Psoas muscle (tissue), 7 donors: ENCODE measurements at regions not wholly inside any gene's neighbourhood (a gene's known extent, or its start where the extent isn't known, plus 50 kb on each side); places are given as distances from the start of the nearest gene placed in this dataset.

Experiments used
- ATAC-seq, 4 donors: fragments of 200-7000 bp; cut with Tn5 transposase; one replicate each; pipeline ENCODE4 v1.9.1; 2020; ENCODE audit warnings: moderate library complexity in 3 of 4, mild to moderate bottlenecking in 2 of 4
- DNase-seq, 2 donors: peaks; one replicate each; pipeline ENCODE4 v3.0.0-alpha.2; 2020
- H3K27ac ChIP-seq: fragments of 200-600 bp; one replicate; pipeline ENCODE4 v1.8.0; 2022
- H3K27me3 ChIP-seq, 3 donors: fragments of 200-600 bp in 1 of 3; one replicate each; pipeline versions ENCODE4 v1.6.1 to v1.8.0; 2013 to 2022; ENCODE audit warnings: low read length in 2 of 3, mild to moderate bottlenecking in 2 of 3, moderate library complexity in 1 of 3; ENCODE audit not compliant: insufficient read depth in 3 of 3
- H3K36me3 ChIP-seq, 2 donors: fragments of 200-600 bp in 1 of 2; one replicate each; pipeline versions ENCODE4 v1.6.1 to v1.8.0; 2013 to 2022; ENCODE audit warnings: low read depth in 1 of 2, mild to moderate bottlenecking in 1 of 2, moderate library complexity in 1 of 2; ENCODE audit not compliant: insufficient read depth in 1 of 2
- H3K4me1 ChIP-seq: fragments of 200-600 bp; one replicate; pipeline ENCODE4 v1.8.0; 2022
- H3K4me3 ChIP-seq: fragments of 200-600 bp; one replicate; pipeline ENCODE4 v1.8.0; 2022; ENCODE audit warnings: mild to moderate bottlenecking
- H3K9me3 ChIP-seq: fragments of 200-600 bp; one replicate; pipeline ENCODE4 v1.8.0; 2022
- CTCF ChIP-seq: fragments of 200-600 bp; IDR thresholded peaks from one replicate; pipeline ENCODE4 v1.8.0; 2022; ENCODE audit warnings: antibody characterized with exemption
- WGBS, 3 donors: extraction: QIAGEN DNeasy Blood & Tissue Kit; methylation state at CpG; one replicate each; pipeline versions ENCODE4 v1.1.6 to v1.1.7; 2013; 5-methylcytosine and 5-hydroxymethylcytosine counted together
- intact Hi-C, 2 donors: fragments of 100-400 bp; cut with DNase I; formaldehyde crosslinking; loops; one replicate each; pipeline versions ENCODE4 v1.11.0 to v1.14.2; 2022
- donor health status: healthy with polysubstance abuse.
- donor health status: DM: no; HTN: no; CAD: no; lungs with moderate emphysema.
- donor health status: Bipolar disorder and iron deficiency.
- donor health status: healthy.
- donor health status: DM: yes; HTN: yes; CAD: no.
- donor health status: DM: no; HTN: no; CAD: no.
- donor health status: DM: yes; HTN: yes; CAD: no.

GRCh38 chr6:165893431-165893830 lies 230.4 kb upstream of the PDE10A start:
- no peak for ATAC-seq
- intact Hi-C loops, result loop anchor here in 1 of 2 donors (5.0 kb wide), 1 partner anchor 209 kb away; no protein-coding TSS in a partner anchor
- H3K4me1 ChIP-seq, result no peaks in the 10 kb centered on the region
- TF ChIP-seq CTCF, result no peak
- H3K9me3 ChIP-seq, result no peaks in the 10 kb centered on the region
- DNase-seq, result no peak
- 85 to 93% (median 85%) methylated on average over 6 of the region's 6 CpGs for WGBS, 3 donors
- no peak overlapping the region for H3K4me3 ChIP-seq
- no peak overlapping the region for H3K27ac ChIP-seq
- H3K27me3 ChIP-seq, result no peaks in the 10 kb centered on the region
- H3K36me3 ChIP-seq, result no peaks in the 10 kb centered on the region

- WGBS, 3 donors, result 75 to 80% (median 78%) methylated on average over 5 of the region's 5 CpGs
- no peaks in the 10 kb centered on the region for H3K9me3 ChIP-seq
- H3K27me3 ChIP-seq, result no peaks in the 10 kb centered on the region
These were observed 228.3 kb upstream of the PDE10A start for GRCh38 chr6:165891320-165891719.

GRCh38 chr6:165890404-165890735 lies 227.3 kb upstream of the PDE10A start:
- H3K9me3 ChIP-seq, result no peaks in the 10 kb centered on the region
- TF ChIP-seq CTCF, result no peak
- no peak for ATAC-seq
- no peaks in the 10 kb centered on the region for H3K36me3 ChIP-seq
- no peak overlapping the region for H3K27ac ChIP-seq
- DNase-seq, result no peak
- H3K27me3 ChIP-seq, result no peaks in the 10 kb centered on the region
- 51 to 57% (median 55%) methylated on average over 9 of the region's 9 CpGs for WGBS, 3 donors
- no peak overlapping the region for H3K4me3 ChIP-seq
- intact Hi-C loops, result loop anchor here in 1 of 2 donors (5.0 kb wide), 1 partner anchor 212 kb away; no protein-coding TSS in a partner anchor
- H3K4me1 ChIP-seq, result no peaks in the 10 kb centered on the region

More at GRCh38 chr6:165891320-165891719, 228.3 kb upstream of the PDE10A start:
- intact Hi-C loops, result loop anchor here in 1 of 2 donors (5.0 kb wide), 1 partner anchor 211 kb away; no protein-coding TSS in a partner anchor
- TF ChIP-seq CTCF, result no peak
- Histone ChIP-seq H3K4me1 (no peaks in the 10 kb centered on the region), H3K4me3 (no peak overlapping the region), H3K36me3 (no peaks in the 10 kb centered on the region), H3K27ac (no peak overlapping the region)
- ATAC-seq, result no peak
- DNase-seq, result no peak

- H3K4me1 ChIP-seq, result no peaks in the 10 kb centered on the region
- no peak for DNase-seq
- H3K27me3 ChIP-seq, result no peaks in the 10 kb centered on the region
These were observed 226.8 kb upstream of the PDE10A start for GRCh38 chr6:165889636-165890403.

More at GRCh38 chr6:165889636-165890403, 226.8 kb upstream of the PDE10A start:
- Histone ChIP-seq H3K4me3 (no peak overlapping the region), H3K27ac (no peak overlapping the region), H3K36me3 (no peaks in the 10 kb centered on the region), H3K9me3 (no peaks in the 10 kb centered on the region)
- ATAC-seq, result no peak
- peak; percentile 18 for TF ChIP-seq CTCF
- 16 to 21% (median 20%) methylated on average over 7 of the region's 7 CpGs for WGBS, 3 donors
- intact Hi-C loops, result loop anchor here in 1 of 2 donors (5.0 kb wide), 1 partner anchor 212 kb away; no protein-coding TSS in a partner anchor
